NCI-H1417 (cell line): ENCODE measurements at regions not wholly inside any gene's neighbourhood (a gene's known extent, or its start where the extent isn't known, plus 50 kb on each side); places are given as distances from the start of the nearest gene placed in this dataset.

Experiments used
- DNase-seq, 3 experiments: peaks; one replicate each; lab custom pipeline; 2025; lab: John Stamatoyannopoulos, UW

DNA sequence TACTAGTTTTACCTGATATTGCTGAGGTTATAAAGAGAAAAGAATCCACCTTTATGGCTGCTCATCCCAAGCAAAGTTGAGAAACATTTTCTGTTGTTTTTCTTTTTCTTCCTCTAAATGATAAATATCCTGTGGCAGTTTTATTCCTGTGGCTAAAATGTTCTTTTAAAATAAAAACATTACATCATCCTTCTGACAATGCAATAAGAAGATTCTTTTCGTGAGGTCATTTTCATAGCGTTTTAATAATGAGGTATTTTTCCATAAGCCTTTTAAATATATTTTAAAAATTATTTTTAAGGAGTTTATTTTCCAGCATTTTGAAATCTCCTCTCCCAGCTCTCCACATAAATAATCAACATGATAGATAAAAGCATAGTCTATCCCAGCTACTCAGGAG lies 52.8 kb upstream of the EPB41L3 start:
- DNase-seq: no peak
